NCI-H345 treated with DMSO at 0.1 percent for 48 hours (cell line): ENCODE measurements at regions not wholly inside any gene's neighbourhood (a gene's known extent, or its start where the extent isn't known, plus 50 kb on each side); places are given as distances from the start of the nearest gene placed in this dataset.
"Not testable (repeated sequence)": the region's sequence is repeated elsewhere in the genome, so short reads cannot be mapped to it uniquely, and the experiment has no call there.

ENCODE experiments used
- DNase-seq: peaks from one replicate; lab custom pipeline; 2025; ENCODE audit not compliant: unreplicated experiment; lab: John Stamatoyannopoulos, UW

DNA sequence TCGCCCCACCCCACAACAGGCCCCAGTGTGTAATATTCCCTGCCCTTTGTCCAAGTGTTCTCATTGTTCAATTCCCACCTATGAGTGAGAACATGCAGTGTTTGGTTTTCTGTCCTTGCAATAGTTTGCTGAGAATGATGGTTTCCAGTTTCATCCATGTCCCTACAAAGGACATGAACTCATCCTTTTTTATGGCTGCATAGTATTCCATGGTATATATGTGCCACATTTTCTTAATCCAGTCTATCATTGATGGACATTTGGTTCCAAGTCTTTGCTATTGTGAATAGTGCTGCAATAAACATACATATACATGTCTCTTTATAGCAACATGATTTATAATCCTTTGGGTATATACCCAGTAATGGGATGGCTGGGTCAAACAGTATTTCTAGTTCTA is 132.7 kb downstream of the SNX10 start:
- not testable (repeated sequence) for DNase-seq

DNA sequence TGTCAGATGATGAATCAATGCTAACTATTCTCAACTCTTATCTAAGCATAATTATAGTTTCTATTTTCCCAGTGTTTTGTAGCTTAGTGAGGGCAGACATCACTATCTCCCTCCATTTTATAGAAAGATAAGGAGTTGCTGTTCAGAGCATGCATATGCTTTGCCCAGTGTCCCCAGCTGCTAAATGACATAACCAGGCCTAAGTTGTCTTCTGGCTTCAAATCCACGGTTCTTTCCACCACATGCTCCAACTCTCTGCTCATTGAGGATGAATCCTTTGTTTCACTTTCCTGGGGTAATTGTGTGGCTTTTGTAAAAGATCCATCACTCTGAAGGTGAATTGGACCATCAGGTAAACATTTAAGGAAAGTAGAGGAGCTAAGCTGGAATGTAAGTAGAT is 134.0 kb downstream of the SNX10 start:
- no peak for DNase-seq

DNA sequence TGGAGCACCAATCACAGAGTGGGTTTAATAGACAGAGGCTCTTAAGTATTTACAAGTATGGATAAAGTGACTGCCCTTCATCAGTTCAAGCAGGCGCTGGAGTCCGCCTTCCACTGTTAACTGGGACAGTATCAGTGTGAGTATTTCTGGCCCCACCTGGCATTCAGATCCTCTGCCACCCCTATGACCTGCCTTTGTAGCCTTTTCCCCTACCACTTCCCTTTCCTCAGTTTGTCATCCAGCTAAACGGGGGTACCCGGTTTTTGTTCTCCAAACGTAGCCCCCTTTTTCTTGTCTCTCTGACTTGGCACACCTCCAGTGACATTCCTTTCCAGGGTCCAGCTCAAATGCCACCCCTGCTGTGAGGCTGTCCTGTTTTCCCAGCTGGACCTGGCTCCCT is 134.4 kb downstream of the SNX10 start:
- no peak for DNase-seq

DNA sequence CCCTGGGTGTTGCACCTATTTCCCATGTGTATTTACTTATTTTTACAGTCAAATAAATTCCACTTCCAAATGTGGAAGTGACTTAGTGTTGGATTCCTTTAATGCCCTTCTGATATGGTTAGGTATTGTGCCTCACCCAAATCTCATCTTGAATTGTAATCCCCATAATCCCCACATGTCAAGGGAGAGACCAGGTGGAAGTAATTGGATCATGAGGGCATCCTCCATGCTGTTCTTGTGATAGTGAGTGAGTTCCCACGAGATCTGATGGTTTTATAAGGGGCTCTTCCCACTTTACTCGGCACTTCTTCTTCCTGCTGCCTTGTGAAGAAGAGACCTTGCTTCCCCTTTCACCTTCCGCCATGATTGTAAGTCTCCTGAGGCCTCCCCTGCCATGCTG is 136.9 kb downstream of the SNX10 start:
- DNase-seq: no peak

DNA sequence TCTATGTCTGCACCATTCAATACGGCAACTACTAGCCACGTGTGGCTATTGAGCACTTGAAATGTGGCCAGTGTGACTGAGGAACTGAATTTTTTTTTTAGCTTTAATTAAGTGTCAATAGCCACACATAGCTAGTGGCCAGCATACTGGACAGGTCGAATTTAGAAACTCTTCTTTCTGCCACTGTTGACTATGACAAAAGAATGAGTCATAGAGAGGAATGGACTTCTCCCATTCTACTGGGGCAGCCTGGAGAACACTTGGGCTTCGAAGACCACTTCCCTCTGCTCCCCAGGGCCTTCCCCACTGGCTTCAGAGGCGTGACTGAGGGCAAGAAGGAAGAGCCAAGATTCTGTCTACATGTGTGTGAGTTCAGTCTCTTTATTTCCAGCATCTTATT is 137.5 kb downstream of the SNX10 start:
- DNase-seq: no peak

DNA sequence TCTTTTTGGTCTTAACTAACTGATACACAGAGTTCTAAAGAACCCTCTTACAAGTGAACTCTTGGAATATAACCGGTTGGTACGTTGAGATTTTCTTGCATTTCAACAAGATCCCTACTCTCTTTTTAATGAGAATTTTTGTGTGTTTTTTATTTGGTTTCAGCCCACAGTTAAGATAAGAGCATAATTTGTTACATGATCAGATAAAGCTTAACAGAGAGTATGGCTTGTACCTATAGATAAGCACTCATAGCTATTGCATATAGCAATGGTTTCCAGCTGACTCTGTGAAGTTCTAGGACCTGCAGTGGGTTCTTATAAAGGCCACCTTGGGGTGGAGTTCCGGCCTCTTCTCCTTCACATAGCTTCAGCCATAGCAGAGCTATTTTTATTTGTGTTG is 143.3 kb downstream of the SNX10 start:
- DNase-seq: no peak

DNA sequence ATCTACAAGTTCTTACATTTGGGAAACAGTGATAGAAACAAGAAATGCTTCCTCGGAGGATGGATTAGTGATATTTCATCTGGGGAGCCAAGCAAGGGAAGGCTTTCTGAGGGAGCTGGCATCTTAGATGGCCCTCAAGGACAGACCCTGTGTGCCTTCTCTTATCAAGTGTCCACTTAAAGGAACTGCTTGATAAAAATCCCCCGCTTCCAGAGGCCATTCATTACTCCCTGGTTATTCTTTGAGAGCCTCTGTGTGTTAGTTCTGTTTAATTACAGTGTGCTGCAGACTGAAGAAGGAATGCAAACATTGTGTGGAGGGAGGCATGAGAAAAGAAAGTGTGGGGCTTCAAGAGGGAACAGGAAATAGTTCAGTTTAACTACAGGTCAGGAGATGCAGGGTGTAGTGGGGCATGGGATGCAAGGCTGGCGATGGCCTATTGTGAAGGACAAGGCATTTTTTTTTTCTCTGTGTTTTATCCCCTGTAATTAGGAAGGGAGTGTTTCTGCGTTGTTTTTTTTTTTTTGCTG is 145.4 kb downstream of the SNX10 start:
- DNase-seq: no peak

DNA sequence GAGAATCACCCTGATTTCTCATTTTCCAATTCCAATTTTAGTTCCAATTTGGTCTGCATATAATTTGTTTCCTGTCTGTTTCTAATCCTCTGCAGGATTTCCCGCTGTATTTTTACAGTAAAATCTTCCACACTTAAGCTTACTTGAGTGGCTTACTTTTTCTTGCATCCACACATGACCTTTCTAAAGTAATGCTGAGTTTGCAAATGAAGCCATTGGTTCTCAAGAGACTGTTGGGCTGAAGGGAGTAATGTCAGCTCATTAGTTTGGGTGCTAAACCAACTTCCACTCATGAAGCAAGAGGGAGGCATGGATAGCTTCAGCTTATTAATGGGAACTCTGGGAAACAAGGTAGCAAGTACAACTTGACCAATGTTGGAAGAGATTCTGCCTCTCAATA is 146.4 kb downstream of the SNX10 start:
- DNase-seq: no peak

DNA sequence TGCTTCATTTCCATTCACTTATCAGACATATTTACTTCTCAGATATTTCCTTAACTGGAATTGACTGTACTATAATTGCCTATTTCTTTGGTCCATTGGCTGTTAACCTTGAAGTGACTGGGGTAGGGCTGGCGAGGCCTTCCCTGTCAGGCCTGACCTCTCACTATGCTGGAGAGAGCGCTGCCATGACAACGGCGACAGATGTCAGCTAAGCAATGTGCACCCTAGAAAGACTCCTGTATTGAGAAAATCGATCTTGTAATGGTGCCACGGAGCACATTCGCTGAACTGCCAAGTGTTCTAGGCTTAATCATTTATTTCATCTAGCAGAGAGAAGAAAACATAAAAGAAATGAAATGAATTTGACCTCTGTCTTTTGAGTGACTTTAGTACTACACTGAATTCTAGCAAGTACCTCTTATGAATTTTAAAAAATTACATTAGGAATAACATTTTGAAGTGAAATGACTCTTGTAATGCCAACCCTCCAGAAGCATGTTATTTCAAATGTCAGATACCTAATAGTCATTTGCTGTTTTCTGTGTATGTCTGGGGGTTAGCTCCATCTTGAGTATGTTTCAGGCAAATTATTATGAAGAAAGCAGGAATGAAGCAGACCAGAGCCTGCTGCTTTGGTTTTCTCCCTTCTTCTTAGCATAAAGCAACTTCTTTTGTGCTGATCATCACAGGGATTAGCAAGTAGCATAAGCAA is 148.0 kb downstream of the SNX10 start:
- no peak for DNase-seq

DNA sequence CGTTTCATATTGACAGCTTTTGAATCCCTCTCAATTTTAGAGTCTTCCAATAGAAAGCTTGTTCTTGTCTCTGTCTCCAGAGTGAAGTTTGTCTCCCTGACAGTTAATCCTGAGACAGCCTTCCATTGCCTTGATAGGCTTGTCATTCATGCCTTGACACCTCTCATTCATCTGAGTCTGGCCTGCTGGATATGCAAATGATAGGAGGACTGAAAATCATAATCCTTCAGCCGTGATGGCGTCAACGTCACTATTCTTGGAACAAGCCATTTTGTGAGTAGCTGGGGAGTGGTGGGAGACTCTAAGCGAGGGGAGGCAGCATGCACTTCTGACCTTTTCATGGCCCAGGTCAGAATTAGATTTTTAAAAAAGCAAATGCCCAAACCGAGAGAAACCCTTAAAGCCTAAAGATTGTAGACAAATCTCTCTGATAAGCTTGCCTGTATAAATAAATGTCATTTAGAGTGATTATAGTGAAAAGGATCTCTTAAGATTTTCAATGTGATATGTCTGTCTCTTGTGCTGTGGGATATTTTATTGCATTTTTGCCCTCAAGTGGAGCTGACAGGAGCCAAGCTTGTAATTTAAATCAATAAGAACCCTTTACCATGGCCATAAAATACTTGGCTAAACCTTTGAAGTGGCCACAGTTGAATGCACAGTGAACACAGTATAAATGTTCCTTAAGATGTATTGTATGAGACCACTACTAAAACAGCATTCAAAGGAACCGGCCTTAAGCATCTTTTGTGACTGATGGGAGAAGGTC is 148.8 kb downstream of the SNX10 start:
- DNase-seq: peak; percentile 29

DNA sequence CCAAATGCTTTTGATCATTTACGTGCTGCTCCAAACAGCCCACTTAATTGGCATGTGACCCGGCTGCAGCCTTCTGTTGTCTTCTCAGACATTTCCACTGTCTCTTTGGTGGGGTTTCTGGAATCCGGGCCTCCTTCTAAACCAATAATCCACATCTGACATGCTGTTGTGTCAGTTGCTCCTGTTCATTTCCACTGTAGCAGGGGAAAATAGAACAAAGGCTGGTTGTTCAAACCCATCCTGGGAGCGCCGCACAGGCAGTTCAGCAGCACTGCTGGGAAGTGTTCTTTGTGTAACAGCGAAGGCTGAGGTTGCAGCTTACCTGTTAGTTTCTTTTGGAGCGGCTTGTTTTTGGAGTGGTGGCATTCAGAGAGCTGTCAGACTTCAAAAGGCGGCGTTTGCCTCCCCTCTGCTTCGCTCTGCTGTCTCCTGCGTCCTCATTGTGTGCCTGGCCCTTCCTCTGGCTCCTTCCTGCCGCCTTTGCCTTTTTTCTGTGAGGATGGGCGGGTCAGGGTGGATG is 149.4 kb downstream of the SNX10 start:
- DNase-seq: no peak

DNA sequence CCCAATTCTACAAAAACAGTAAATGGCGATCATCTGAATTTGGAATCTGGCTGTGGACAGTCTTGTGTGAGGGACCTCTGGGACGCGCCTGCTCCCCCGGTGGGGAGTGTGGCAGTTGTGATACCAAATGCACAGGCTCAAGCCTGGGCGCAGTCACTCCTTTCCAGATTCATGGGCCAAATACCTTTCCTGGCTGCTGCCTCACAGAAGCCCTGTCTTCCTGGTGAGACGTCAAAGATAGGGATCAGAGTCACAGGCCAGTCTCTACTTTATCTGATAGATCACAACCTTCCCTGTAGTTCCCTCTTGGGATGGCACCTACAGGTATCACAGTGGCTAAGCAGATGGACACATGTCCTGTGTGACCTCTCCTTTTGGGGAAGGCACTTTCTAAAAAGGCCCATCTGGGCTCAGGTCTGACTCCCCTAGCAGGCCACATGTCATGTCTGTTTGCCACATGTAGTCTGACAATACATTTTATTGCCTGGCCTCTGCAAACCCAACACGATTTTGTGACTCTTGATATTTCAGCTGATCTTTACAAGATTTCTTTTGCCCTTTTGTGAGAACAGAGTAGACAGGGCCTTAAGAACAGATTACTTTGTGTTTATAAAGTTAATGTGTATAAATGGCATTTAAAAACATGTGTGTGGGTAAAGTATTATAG is 150.1 kb downstream of the SNX10 start:
- DNase-seq: no peak

DNA sequence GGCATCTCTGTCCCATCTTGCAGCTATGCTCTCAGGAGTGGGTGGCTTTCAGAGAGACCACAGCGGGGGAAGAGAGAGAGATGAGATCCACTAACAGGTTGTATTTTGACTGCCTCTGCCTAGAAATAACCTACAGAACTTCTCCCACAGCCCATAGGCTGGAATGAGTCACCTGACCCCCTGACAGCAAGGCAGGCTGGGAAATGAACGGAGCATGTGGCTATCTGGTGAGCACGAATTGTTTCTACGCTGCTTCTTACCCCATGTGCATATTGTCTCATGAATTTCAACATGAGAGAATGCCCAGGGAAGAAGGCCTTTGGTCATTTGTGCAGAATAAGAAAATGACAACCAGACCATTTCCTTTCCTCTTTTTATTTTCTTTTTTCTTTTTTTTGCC is 151.3 kb downstream of the SNX10 start:
- DNase-seq: no peak

DNA sequence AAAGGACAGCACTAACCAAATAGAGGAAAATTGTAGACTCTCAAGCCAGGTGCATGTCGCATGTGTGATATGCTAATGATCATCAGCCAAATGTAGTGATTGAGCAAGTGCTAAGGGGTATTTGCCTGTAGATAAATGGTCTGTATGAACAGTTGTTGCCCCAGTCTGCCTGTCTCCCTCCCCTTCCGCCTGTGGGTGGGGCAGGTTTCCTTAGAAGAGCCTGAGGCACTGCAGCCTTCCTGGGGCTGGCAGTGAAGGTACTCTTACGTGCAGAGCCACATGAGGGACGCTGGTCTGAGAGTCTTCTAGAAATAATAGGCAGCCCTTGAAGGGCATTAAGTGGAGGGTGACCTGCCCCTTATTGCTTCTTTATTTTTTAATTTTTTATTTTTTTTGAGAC is 152.1 kb downstream of the SNX10 start:
- no peak for DNase-seq

DNA sequence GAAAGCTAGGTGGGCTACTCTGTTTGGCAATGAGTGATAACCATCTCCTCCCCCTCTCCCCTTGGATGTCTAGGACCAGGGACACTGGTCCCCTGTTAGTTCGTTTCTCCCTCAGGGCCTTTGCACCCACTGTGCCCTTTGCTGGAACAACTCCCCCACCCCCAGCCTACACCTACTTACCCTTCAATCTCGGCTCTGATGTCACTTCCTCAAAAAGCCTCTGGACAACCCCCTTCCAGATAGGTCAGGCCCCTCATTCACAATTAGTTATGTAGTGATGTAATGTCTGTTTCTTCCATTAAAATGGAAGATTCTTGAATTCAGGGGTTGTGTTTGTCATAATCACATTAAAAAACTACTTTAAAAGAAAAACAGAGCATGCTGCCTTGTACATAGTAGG is 152.9 kb downstream of the SNX10 start:
- DNase-seq: no peak

DNA sequence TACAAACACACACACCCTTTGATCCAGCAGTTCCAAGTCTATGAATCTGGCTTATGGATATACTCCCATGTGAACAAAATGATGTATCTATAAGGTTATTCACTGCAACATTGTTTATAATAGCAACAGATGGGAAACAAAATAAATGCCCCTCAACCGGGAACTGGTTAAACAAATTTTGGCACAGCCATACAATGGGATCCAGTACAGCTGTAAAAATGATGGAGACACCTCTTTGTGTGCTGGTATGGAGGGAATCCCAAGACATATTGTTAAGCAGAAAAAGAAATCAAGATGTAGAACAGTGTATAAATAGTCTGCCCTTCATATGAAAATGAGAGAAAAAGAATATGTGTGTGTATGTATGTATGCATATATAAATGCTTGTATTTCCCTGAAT is 155.5 kb downstream of the SNX10 start:
- DNase-seq: no peak

DNA sequence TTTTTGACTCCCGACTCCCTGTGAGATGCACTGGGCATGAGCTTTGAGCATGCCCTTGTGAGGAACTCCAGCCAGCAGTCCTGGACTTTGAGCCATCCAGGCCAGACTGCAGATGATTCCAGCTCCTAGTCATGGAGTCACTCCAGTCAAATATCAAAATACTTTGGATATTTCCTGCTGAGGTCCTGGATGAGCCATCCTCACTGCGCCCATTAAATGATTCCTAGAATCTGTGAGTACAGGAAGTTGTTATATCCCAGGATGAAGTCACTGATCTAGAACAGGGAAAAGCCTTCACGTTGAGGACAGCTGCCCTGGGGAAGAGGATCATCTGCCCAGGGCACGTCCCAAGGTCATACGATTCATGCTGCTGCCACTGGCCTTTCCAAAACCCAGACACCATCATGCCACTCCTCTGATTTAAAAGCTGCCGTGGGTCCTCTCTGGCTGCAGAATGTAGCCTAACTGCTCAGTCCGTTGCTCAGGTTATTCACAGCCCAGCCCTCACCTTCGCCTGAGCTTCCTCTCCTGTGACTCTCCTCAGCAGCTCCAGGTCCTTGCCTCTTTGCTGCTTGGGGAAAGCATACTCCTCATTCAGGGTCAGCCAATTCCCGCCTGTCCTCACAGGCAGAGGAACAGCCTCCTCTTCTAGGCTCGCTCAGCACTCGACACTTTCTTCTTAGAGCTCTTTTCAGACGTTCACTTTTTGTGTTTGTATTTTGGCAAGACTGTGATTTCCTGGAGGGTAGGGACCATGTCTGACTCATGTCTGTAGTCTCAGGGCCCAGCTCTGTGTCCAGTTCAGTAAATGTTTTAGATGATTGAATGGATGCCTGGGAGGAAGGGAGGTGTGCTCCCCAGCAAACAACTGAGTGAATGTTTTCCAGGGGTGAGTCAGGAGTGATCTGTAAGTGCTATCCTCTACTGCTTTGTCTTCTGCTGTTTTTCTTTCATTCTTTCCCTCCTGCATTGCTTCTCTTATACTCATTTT is 157.8 kb downstream of the SNX10 start:
- DNase-seq: no peak

DNA sequence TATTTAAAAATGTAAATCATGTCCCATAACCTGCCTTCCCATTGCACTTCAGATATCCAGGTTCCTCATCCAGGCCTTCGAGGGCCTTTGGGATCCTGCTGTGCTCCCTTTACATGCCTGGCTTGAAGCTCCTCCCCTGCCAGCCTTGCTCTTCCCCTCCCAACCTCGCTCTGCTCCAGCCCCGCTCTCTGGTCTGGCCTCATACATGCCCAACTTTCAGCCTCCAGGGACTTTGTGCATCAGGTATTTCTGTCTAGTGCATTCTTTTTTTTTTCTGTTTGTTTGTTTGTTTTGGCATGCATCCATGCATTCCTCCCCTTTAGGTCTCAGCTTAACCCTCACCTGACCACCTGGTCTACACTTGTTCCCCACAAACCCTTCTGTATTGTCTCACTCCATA is 160.3 kb downstream of the SNX10 start:
- peak; percentile 65 for DNase-seq

DNA sequence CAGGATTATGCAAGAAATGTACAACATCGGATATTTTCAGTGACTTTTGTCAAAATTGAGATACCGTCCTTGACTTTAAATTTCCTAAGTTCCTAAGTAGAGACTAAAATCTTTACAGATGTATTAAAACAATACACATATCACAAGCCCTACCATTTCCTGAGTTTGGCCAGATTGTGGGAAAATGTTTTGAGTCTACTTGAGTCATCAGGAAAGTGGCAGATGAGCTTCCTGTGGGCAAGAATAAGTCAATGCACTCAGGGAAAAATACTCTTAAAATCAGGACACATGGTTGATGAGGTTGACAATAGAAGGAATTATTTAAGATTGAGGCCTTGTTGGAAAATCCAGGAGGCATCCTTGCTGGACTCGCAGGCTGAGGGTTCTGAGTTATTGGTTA is 162.5 kb downstream of the SNX10 start:
- no peak for DNase-seq

DNA sequence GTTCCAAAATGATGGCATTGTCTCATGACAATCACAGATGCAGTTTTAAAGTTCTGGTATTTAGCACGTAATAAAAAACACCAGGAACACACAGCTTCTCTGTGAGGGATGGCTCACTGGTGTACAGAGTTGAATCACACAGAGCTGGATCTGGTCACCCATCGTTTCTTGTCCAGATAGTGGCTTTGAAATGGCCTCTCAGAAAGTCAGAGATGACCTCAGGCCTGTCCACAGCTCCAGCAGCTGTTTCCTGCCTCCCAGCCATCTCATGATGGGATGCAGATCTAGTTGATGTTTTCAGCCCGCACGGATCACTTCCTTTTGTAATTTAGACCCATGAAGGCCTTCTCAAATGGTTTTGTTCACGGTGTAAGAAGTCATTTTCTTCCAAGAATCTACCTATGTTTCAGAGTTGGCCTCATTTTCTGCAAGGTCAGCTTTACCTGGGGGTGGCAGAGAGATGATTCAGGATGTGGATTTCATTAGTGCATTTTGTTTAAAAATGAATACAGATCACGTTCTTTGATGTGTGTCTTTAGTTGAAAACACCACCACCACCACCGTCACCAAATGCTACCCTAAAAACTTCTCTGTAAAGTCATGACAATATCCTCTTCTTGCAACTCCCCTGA is 166.2 kb downstream of the SNX10 start:
- no peak for DNase-seq
